Hepatocyte (in vitro differentiated cells): ENCODE measurements at regions not wholly inside any gene's neighbourhood (a gene's known extent, or its start where the extent isn't known, plus 50 kb on each side); places are given as distances from the start of the nearest gene placed in this dataset.

Experiments
- DNase-seq: peaks from one replicate; pipeline ENCODE4 v3.0.0-alpha.2; 2016; ENCODE audit warnings: low spot score
- H2AFZ ChIP-seq: fragments of 200-600 bp; sonication (generic); 2 replicates; pipeline ENCODE4 v1.6.0; 2016; ENCODE audit warnings: antibody characterized with exemption, mild to moderate bottlenecking
- H3K27ac ChIP-seq: fragments of 200-600 bp; sonication (generic); 2 replicates; pipeline ENCODE4 v1.5.1; 2016; ENCODE audit warnings: mild to moderate bottlenecking
- H3K27me3 ChIP-seq: fragments of 200-600 bp; sonication (generic); 2 replicates; pipeline ENCODE4 v1.6.1; 2016
- H3K36me3 ChIP-seq: fragments of 200-600 bp; sonication (generic); replicated peaks from 2 replicates; pipeline ENCODE4 v1.5.1; 2016; ENCODE audit warnings: low read depth; ENCODE audit not compliant: insufficient read depth
- H3K4me1 ChIP-seq: fragments of 200-600 bp; sonication (generic); 2 replicates; pipeline ENCODE4 v1.5.1; 2016; ENCODE audit warnings: mild to moderate bottlenecking, moderate library complexity; ENCODE audit not compliant: insufficient read depth
- H3K4me2 ChIP-seq: fragments of 200-600 bp; sonication (generic); 2 replicates; pipeline ENCODE4 v1.6.0; 2016
- H3K4me3 ChIP-seq: fragments of 200-600 bp; sonication (generic); 2 replicates; pipeline ENCODE4 v1.5.1; 2016; ENCODE audit warnings: mild to moderate bottlenecking
- H3K79me2 ChIP-seq: fragments of 200-600 bp; sonication (generic); 2 replicates; pipeline ENCODE4 v1.6.0; 2017; ENCODE audit warnings: mild to moderate bottlenecking
- H3K9me2 ChIP-seq: fragments of 200-600 bp; sonication (generic); replicated peaks from 2 replicates; pipeline ENCODE4 v1.6.0; 2017; ENCODE audit warnings: mild to moderate bottlenecking; ENCODE audit not compliant: insufficient read depth
- H3K9me3 ChIP-seq: fragments of 200-600 bp; sonication (generic); 2 replicates; pipeline ENCODE4 v1.5.1; 2016; ENCODE audit warnings: low read depth, mild to moderate bottlenecking
- H4K20me1 ChIP-seq: fragments of 200-600 bp; sonication (generic); 2 replicates; pipeline ENCODE4 v1.6.0; 2016; ENCODE audit warnings: mild to moderate bottlenecking; ENCODE audit not compliant: insufficient read depth, poor library complexity, severe bottlenecking
- EZH2 ChIP-seq: fragments of 200-600 bp; sonication (generic); IDR thresholded peaks from 2 replicates; pipeline ENCODE4 v1.6.1; 2016; ENCODE audit warnings: antibody characterized with exemption, mild to moderate bottlenecking, borderline replicate concordance
- EZH2phosphoT487 ChIP-seq: fragments of 200-600 bp; sonication (generic); IDR thresholded peaks from one replicate; pipeline ENCODE4 v1.6.1; 2018; ENCODE audit warnings: antibody characterized with exemption, mild to moderate bottlenecking, low read depth, moderate library complexity; ENCODE audit not compliant: unreplicated experiment, severe bottlenecking
- WGBS: methylation state at CpG from one replicate; pipeline ENCODE4 v1.1.6; 2016; ENCODE audit warnings: low lambda C conversion rate; ENCODE audit errors: missing lambda C conversion rate; 5-methylcytosine and 5-hydroxymethylcytosine counted together
- TF ChIP-seq, protein P1 (sequence below): fragments of 200-600 bp; sonication (generic); IDR thresholded peaks from 2 replicates; pipeline ENCODE4 v1.5.1; 2016; ENCODE audit warnings: antibody characterized with exemption, mild to moderate bottlenecking; ENCODE audit not compliant: poor library complexity

DNA sequence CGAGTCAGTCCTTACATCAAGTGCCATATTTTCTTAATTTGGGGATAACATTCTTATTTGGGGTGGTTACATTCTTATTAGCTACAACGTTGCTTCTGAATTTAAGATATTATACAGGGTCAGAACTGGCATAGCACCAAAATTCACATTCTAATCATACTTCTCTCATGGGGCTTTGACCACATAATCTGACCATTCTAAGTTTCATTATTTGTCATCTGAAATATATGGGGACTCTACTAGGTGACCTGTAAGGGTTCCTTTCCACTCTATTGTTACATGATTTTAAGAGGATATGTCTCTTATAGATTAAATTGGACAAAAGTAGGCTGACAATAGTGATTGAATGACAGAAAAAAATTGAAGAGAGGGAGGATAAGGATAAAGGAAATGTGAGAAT, 536.5 kb downstream of the KCTD12 start:
- Histone ChIP-seq H3K4me1 (no peaks in the 10 kb centered on the region), H3K4me2 (no peak overlapping the region), H3K27ac (no peak overlapping the region), H3K27me3 (no peaks in the 10 kb centered on the region), H3K36me3 (no peaks in the 10 kb centered on the region), H3K79me2 (no peaks in the 10 kb centered on the region), H4K20me1 (no peaks in the 10 kb centered on the region), H2AFZ (no peak overlapping the region), H3K9me2 (no peaks in the 10 kb centered on the region), H3K4me3 (no peak overlapping the region), H3K9me3 (no peaks in the 10 kb centered on the region)
- 78% methylated on average over 2 of the region's 2 CpGs for WGBS
- TF ChIP-seq EZH2phosphoT487 (no peak), EZH2 (no peak)
- TF ChIP-seq, protein P1, sequence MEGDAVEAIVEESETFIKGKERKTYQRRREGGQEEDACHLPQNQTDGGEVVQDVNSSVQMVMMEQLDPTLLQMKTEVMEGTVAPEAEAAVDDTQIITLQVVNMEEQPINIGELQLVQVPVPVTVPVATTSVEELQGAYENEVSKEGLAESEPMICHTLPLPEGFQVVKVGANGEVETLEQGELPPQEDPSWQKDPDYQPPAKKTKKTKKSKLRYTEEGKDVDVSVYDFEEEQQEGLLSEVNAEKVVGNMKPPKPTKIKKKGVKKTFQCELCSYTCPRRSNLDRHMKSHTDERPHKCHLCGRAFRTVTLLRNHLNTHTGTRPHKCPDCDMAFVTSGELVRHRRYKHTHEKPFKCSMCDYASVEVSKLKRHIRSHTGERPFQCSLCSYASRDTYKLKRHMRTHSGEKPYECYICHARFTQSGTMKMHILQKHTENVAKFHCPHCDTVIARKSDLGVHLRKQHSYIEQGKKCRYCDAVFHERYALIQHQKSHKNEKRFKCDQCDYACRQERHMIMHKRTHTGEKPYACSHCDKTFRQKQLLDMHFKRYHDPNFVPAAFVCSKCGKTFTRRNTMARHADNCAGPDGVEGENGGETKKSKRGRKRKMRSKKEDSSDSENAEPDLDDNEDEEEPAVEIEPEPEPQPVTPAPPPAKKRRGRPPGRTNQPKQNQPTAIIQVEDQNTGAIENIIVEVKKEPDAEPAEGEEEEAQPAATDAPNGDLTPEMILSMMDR: no peak
- no peak for DNase-seq

DNA sequence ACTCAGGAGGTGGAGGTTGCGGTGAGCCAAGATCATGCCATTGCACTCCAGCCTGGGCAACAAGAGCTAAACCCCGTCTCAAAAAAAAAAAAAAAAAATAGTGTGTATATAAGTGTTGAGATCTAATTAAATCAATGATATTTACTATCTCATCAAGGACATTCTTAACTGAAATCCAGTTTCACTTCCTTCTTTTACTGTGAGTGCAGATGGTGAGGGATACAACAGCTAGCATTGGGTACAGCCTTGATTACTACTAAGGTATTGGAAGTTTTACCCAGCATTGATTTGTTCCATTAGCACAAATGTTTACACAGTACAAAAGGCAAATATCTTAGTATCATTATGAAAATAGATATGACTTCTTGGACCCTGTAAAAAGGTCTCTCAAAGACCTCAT, 546.6 kb downstream of the KCTD12 start:
- WGBS: 95% methylated on average over 2 of the region's 2 CpGs
- Histone ChIP-seq H3K9me2 (no peaks in the 10 kb centered on the region), H3K27ac (no peak overlapping the region), H3K27me3 (no peaks in the 10 kb centered on the region), H2AFZ (no peak overlapping the region), H3K4me1 (no peaks in the 10 kb centered on the region), H4K20me1 (no peaks in the 10 kb centered on the region), H3K79me2 (no peaks in the 10 kb centered on the region), H3K9me3 (no peaks in the 10 kb centered on the region), H3K4me3 (no peak overlapping the region), H3K4me2 (no peak overlapping the region), H3K36me3 (no peaks in the 10 kb centered on the region)
- no peak for TF ChIP-seq EZH2
- no peak for TF ChIP-seq EZH2phosphoT487
- TF ChIP-seq, protein P1: no peak
- no peak for DNase-seq

DNA sequence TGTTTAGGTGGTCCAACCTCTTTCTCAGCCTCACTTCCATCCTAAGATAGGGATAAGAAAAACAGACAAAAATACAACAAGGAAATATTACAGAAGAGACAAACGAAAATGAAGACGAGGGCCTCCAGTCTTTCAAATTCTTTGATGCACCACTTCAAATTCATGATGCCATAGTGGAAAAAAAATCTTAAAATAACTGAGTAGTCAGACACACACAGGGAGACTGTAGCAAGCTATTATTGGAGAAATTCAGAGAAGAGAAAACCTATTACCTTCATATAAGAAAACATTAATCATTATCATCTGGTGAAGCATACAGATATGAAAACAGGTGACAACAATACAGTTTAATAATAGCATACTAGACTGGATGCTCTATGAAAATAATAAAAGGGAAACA, 548.2 kb downstream of the KCTD12 start:
- H3K4me2 ChIP-seq: no peak overlapping the region
- H4K20me1 ChIP-seq: no peaks in the 10 kb centered on the region
- TF ChIP-seq, protein P1: no peak
- TF ChIP-seq EZH2 (no peak), EZH2phosphoT487 (no peak)
- H3K9me2 ChIP-seq: no peaks in the 10 kb centered on the region
- no peaks in the 10 kb centered on the region for H3K27me3 ChIP-seq
- WGBS: 89% methylated on average over 2 of the region's 2 CpGs
- no peak overlapping the region for H3K4me3 ChIP-seq
- no peak for DNase-seq
- H2AFZ ChIP-seq: no peak overlapping the region
- no peaks in the 10 kb centered on the region for H3K9me3 ChIP-seq
- H3K79me2 ChIP-seq: no peaks in the 10 kb centered on the region
- no peak overlapping the region for H3K27ac ChIP-seq
- no peaks in the 10 kb centered on the region for H3K4me1 ChIP-seq
- no peaks in the 10 kb centered on the region for H3K36me3 ChIP-seq
